Fibroblast of skin of right quadriceps (primary cell): ENCODE measurements at regions not wholly inside any gene's neighbourhood (a gene's known extent, or its start where the extent isn't known, plus 50 kb on each side); places are given as distances from the start of the nearest gene placed in this dataset.

ENCODE experiments used
- DNase-seq: peaks from one replicate; pipeline ENCODE4 v3.0.0-alpha.2; 2013

GRCh38 chr5:35417040-35417439, 186.8 kb upstream of the PRLR start:
- no peak for DNase-seq

GRCh38 chr5:35416217-35416988, 186.1 kb upstream of the PRLR start:
- DNase-seq = no peak

- peak; percentile 1 for DNase-seq
Measured at GRCh38 chr5:35415309-35415708, 185.0 kb upstream of the PRLR start.

GRCh38 chr5:35409361-35409760, 179.1 kb upstream of the PRLR start:
- DNase-seq = no peak

GRCh38 chr5:35408146-35408545, 177.9 kb upstream of the PRLR start:
- DNase-seq = no peak

GRCh38 chr5:35407697-35408096, 177.4 kb upstream of the PRLR start:
- no peak for DNase-seq

- no peak for DNase-seq
Measured at GRCh38 chr5:35405938-35406337, 175.7 kb upstream of the PRLR start.

GRCh38 chr5:35404701-35405100, 174.4 kb upstream of the PRLR start:
- DNase-seq = no peak

GRCh38 chr5:35393901-35394300, 163.6 kb upstream of the PRLR start:
- no peak for DNase-seq

GRCh38 chr5:35384658-35385057, 154.4 kb upstream of the PRLR start:
- DNase-seq = no peak

GRCh38 chr5:35383041-35383440, 152.8 kb upstream of the PRLR start:
- no peak for DNase-seq

GRCh38 chr5:35377653-35378052, 147.4 kb upstream of the PRLR start:
- no peak for DNase-seq

- no peak for DNase-seq
Measured at GRCh38 chr5:35374584-35374983, 144.3 kb upstream of the PRLR start.

- no peak for DNase-seq
Measured at GRCh38 chr5:35373249-35373648, 143.0 kb upstream of the PRLR start.

- DNase-seq = no peak
Measured at GRCh38 chr5:35372482-35372881, 142.2 kb upstream of the PRLR start.

- no peak for DNase-seq
Measured at GRCh38 chr5:35371951-35372426, 141.7 kb upstream of the PRLR start.

- DNase-seq = no peak
Measured at GRCh38 chr5:35370871-35371270, 140.6 kb upstream of the PRLR start.

- no peak for DNase-seq
Measured at GRCh38 chr5:35369965-35370790, 139.9 kb upstream of the PRLR start.

- no peak for DNase-seq
Measured at GRCh38 chr5:35367526-35367925, 137.2 kb upstream of the PRLR start.

GRCh38 chr5:35365758-35366157, 135.5 kb upstream of the PRLR start:
- peak; percentile 37 for DNase-seq

GRCh38 chr5:35364350-35364749, 134.1 kb upstream of the PRLR start:
- no peak for DNase-seq

- no peak for DNase-seq
Measured at GRCh38 chr5:35363387-35363965, 133.2 kb upstream of the PRLR start.

- no peak for DNase-seq
Measured at GRCh38 chr5:35362772-35363171, 132.5 kb upstream of the PRLR start.

- DNase-seq = no peak
Measured at GRCh38 chr5:35360671-35361070, 130.4 kb upstream of the PRLR start.
